ENCODE measurements at regions not wholly inside any gene's neighbourhood (a gene's known extent, or its start where the extent isn't known, plus 50 kb on each side); places are given as distances from the start of the nearest gene placed in this dataset.

- intact Hi-C loops (cut with DNase I): no loop called here
- DNase-seq (ENCODE audit: low spot score): no peak
These were observed 1397.5 kb downstream of the PCDH7 start for GRCh38 chr4:32117693-32118092.

GRCh38 chr4:32119907-32120306, 1399.7 kb downstream of the PCDH7 start:
- intact Hi-C loops (cut with DNase I): no loop called here

GRCh38 chr4:32128549-32128948, 1408.4 kb downstream of the PCDH7 start:
- no peak for DNase-seq (ENCODE audit: low spot score)
- intact Hi-C loops (cut with DNase I): no loop called here

More at GRCh38 chr4:32119907-32120306, 1399.7 kb downstream of the PCDH7 start:
- no peak for DNase-seq (ENCODE audit: low spot score)

- intact Hi-C loops (cut with DNase I): no loop called here
- DNase-seq (ENCODE audit: low spot score): no peak
These were observed 1409.8 kb downstream of the PCDH7 start for GRCh38 chr4:32129967-32130366.

GRCh38 chr4:32133141-32133540, 1413.0 kb downstream of the PCDH7 start:
- no peak for DNase-seq (ENCODE audit: low spot score)

GRCh38 chr4:32133734-32134133, 1413.6 kb downstream of the PCDH7 start:
- intact Hi-C loops (cut with DNase I): no loop called here
- no peak for DNase-seq (ENCODE audit: low spot score)

More at GRCh38 chr4:32133141-32133540, 1413.0 kb downstream of the PCDH7 start:
- intact Hi-C loops (cut with DNase I): no loop called here

GRCh38 chr4:32135642-32136041, 1415.5 kb downstream of the PCDH7 start:
- intact Hi-C loops (cut with DNase I): no loop called here
- no peak for DNase-seq (ENCODE audit: low spot score)

- no peak for DNase-seq (ENCODE audit: low spot score)
- intact Hi-C loops (cut with DNase I): no loop called here
These were observed 1416.1 kb downstream of the PCDH7 start for GRCh38 chr4:32136081-32136787.

GRCh38 chr4:32140636-32141035, 1420.5 kb downstream of the PCDH7 start:
- intact Hi-C loops (cut with DNase I): no loop called here
- DNase-seq (ENCODE audit: low spot score): no peak

GRCh38 chr4:32142075-32142474, 1421.9 kb downstream of the PCDH7 start:
- intact Hi-C loops (cut with DNase I): no loop called here
- no peak for DNase-seq (ENCODE audit: low spot score)

GRCh38 chr4:32145987-32146386, 1425.8 kb downstream of the PCDH7 start:
- intact Hi-C loops (cut with DNase I): no loop called here
- no peak for DNase-seq (ENCODE audit: low spot score)

GRCh38 chr4:32147446-32148085, 1427.4 kb downstream of the PCDH7 start:
- intact Hi-C loops (cut with DNase I): no loop called here
- no peak for DNase-seq (ENCODE audit: low spot score)

- intact Hi-C loops (cut with DNase I): no loop called here
- DNase-seq (ENCODE audit: low spot score): no peak
These were observed 1428.0 kb downstream of the PCDH7 start for GRCh38 chr4:32148111-32148666.

- DNase-seq (ENCODE audit: low spot score): no peak
- intact Hi-C loops (cut with DNase I): no loop called here
These were observed 1438.8 kb downstream of the PCDH7 start for GRCh38 chr4:32158961-32159360.

- DNase-seq (ENCODE audit: low spot score): no peak
- intact Hi-C loops (cut with DNase I): no loop called here
These were observed 1441.2 kb downstream of the PCDH7 start for GRCh38 chr4:32161392-32161791.

GRCh38 chr4:32163125-32163524, 1443.0 kb downstream of the PCDH7 start:
- intact Hi-C loops (cut with DNase I): no loop called here
- no peak for DNase-seq (ENCODE audit: low spot score)

- intact Hi-C loops (cut with DNase I): no loop called here
- DNase-seq (ENCODE audit: low spot score): no peak
These were observed 1449.7 kb downstream of the PCDH7 start for GRCh38 chr4:32169841-32170240.

- intact Hi-C loops (cut with DNase I): no loop called here
- DNase-seq (ENCODE audit: low spot score): no peak
These were observed 1451.9 kb downstream of the PCDH7 start for GRCh38 chr4:32172086-32172485.

- no peak for DNase-seq (ENCODE audit: low spot score)
- intact Hi-C loops (cut with DNase I): no loop called here
These were observed 1452.6 kb downstream of the PCDH7 start for GRCh38 chr4:32172761-32173160.

GRCh38 chr4:32180086-32180485, 1459.9 kb downstream of the PCDH7 start:
- intact Hi-C loops (cut with DNase I): no loop called here
- no peak for DNase-seq (ENCODE audit: low spot score)

GRCh38 chr4:32184186-32184585, 1464.0 kb downstream of the PCDH7 start:
- intact Hi-C loops (cut with DNase I): no loop called here
- DNase-seq (ENCODE audit: low spot score): no peak

Measured in cardiac septum (tissue), 1 donor.